SU-DHL-6 (cell line): ENCODE measurements at regions not wholly inside any gene's neighbourhood (a gene's known extent, or its start where the extent isn't known, plus 50 kb on each side); places are given as distances from the start of the nearest gene placed in this dataset.

ENCODE experiments used
- EZH2phosphoT487 ChIP-seq: fragments of 200-600 bp; sonication (generic), shearing (Covaris generic); conservative IDR thresholded peaks from 2 replicates; pipeline ENCODE4 v1.6.1; 2018; ENCODE audit warnings: mild to moderate bottlenecking, antibody characterized with exemption, low read length, moderate library complexity, mixed read lengths
- TF ChIP-seq, protein P1 (sequence below): fragments of 200-600 bp; sonication (generic); IDR thresholded peaks from one replicate; pipeline ENCODE4 v1.5.1; 2017; ENCODE audit warnings: antibody characterized with exemption, mild to moderate bottlenecking, low read length, moderate library complexity; ENCODE audit not compliant: insufficient read depth, poor library complexity, severe bottlenecking

GRCh38 chr14:98751110-98751509 lies 520.9 kb downstream of the BCL11B start:
- TF ChIP-seq, protein P1, sequence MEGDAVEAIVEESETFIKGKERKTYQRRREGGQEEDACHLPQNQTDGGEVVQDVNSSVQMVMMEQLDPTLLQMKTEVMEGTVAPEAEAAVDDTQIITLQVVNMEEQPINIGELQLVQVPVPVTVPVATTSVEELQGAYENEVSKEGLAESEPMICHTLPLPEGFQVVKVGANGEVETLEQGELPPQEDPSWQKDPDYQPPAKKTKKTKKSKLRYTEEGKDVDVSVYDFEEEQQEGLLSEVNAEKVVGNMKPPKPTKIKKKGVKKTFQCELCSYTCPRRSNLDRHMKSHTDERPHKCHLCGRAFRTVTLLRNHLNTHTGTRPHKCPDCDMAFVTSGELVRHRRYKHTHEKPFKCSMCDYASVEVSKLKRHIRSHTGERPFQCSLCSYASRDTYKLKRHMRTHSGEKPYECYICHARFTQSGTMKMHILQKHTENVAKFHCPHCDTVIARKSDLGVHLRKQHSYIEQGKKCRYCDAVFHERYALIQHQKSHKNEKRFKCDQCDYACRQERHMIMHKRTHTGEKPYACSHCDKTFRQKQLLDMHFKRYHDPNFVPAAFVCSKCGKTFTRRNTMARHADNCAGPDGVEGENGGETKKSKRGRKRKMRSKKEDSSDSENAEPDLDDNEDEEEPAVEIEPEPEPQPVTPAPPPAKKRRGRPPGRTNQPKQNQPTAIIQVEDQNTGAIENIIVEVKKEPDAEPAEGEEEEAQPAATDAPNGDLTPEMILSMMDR: no peak
- no peak for TF ChIP-seq EZH2phosphoT487
